H1 (cell line): ENCODE measurements at regions not wholly inside any gene's neighbourhood (a gene's known extent, or its start where the extent isn't known, plus 50 kb on each side); places are given as distances from the start of the nearest gene placed in this dataset.

Experiments used
- CTCF ChIA-PET: fragments of 300-600 bp; sonication (Branson Sonifier 250); formaldehyde crosslinking; loops from one replicate; lab custom pipeline; 2021; ENCODE audit not compliant: partially characterized antibody; lab: Charles Lee
- POLR2A ChIA-PET: fragments of 300-600 bp; sonication (Branson Sonifier 250); formaldehyde crosslinking; loops from one replicate; lab custom pipeline; 2021; ENCODE audit warnings: inconsistent platforms; ENCODE audit not compliant: partially characterized antibody; lab: Charles Lee
- DNase-seq, 2 experiments: peaks; one replicate each; pipeline versions ENCODE4 v3.0.0 to v3.0.0-alpha.2; 2010 to 2022; ENCODE audit warnings: low spot score in 2 of 2, low read depth in 1 of 2, mixed read lengths in 1 of 2
- FAIRE-seq: peaks from 2 replicates; lab custom pipeline; 2011; peaks lifted over from hg19 to GRCh38; lab: Jason Lieb, UNC
- H2AFZ ChIP-seq: 2 replicates; pipeline ENCODE4 v1.8.1; 2012; ENCODE audit warnings: low read length, inconsistent platforms
- H2AK5ac ChIP-seq: 2 replicates; pipeline ENCODE4 v1.6.1; 2013; ENCODE audit warnings: low read depth, low read length
- H2BK120ac ChIP-seq: replicated peaks from 2 replicates; pipeline ENCODE3; 2013; ENCODE audit warnings: low read depth, low read length, inconsistent platforms
- H2BK12ac ChIP-seq: 2 replicates; pipeline ENCODE4 v1.6.1; 2013; ENCODE audit warnings: low read depth, low read length
- H2BK15ac ChIP-seq: 2 replicates; pipeline ENCODE4 v1.6.1; 2013; ENCODE audit warnings: low read length
- H2BK20ac ChIP-seq: 2 replicates; pipeline ENCODE4 v1.6.1; 2013; ENCODE audit warnings: low read length
- H2BK5ac ChIP-seq: 2 replicates; pipeline ENCODE4 v1.6.1; 2013; ENCODE audit warnings: low read depth, low read length
- H3K14ac ChIP-seq: 2 replicates; pipeline ENCODE4 v1.6.1; 2013; ENCODE audit warnings: inconsistent platforms; ENCODE audit not compliant: insufficient read length
- H3K18ac ChIP-seq: 2 replicates; pipeline ENCODE4 v1.6.1; 2013; ENCODE audit warnings: low read length; ENCODE audit errors: extremely low read depth
- H3K23ac ChIP-seq: 2 replicates; pipeline ENCODE4 v1.6.1; 2013; ENCODE audit warnings: inconsistent platforms; ENCODE audit not compliant: insufficient read length
- H3K23me2 ChIP-seq: 2 replicates; pipeline ENCODE4 v1.6.1; 2013; ENCODE audit warnings: low read depth, low read length
- H3K27ac ChIP-seq: 2 replicates; pipeline ENCODE4 v1.6.1; 2011; ENCODE audit warnings: low read depth, low read length, inconsistent platforms
- H3K27me3 ChIP-seq, 4 experiments: replicated peaks in 1 of 4; 1 replicate in 1 of 4; 2 replicates in 3 of 4; pipeline versions ENCODE4 v1.6.1 to v1.8.1; 2011 to 2013; ENCODE audit warnings: low read length in 3 of 4, mild to moderate bottlenecking in 3 of 4, inconsistent platforms in 2 of 4, mixed read lengths in 2 of 4, moderate library complexity in 1 of 4; ENCODE audit not compliant: control insufficient read depth in 3 of 4, insufficient read depth in 3 of 4; ENCODE audit errors: extremely low read depth in 1 of 4
- H3K36me3 ChIP-seq, 4 experiments: 2 replicates each; pipeline versions ENCODE4 v1.6.1 to v1.8.1; 2011 to 2013; ENCODE audit warnings: mild to moderate bottlenecking in 4 of 4, low read length in 3 of 4, moderate library complexity in 2 of 4, control low read depth in 1 of 4, inconsistent platforms in 1 of 4; ENCODE audit not compliant: insufficient read depth in 4 of 4, control insufficient read depth in 2 of 4
- H3K4ac ChIP-seq: replicated peaks from 2 replicates; pipeline ENCODE3; 2013; ENCODE audit warnings: low read length, low read depth, mixed read lengths, inconsistent platforms; ENCODE audit not compliant: insufficient read length
- H3K4me1 ChIP-seq, 4 experiments: replicated peaks in 1 of 4; 1 replicate in 1 of 4; 2 replicates in 3 of 4; pipeline versions ENCODE4 v1.6.1 to v1.8.1; 2011 to 2013; ENCODE audit warnings: low read length in 3 of 4, inconsistent platforms in 2 of 4, mixed read lengths in 1 of 4; ENCODE audit not compliant: insufficient read depth in 4 of 4, control insufficient read depth in 3 of 4
- H3K4me2 ChIP-seq, 2 experiments: 2 replicates each; pipeline versions ENCODE4 v1.6.1 to v1.8.1; 2011 to 2013; ENCODE audit warnings: low read depth in 2 of 2, low read length in 2 of 2, control low read depth in 1 of 2, inconsistent platforms in 1 of 2, mild to moderate bottlenecking in 1 of 2; ENCODE audit not compliant: insufficient read depth in 1 of 2
- H3K4me3 ChIP-seq, 4 experiments: fragments of 200-600, 300-600 bp in 1 of 4; sonication (generic), shearing (Covaris generic), sonication (Bioruptor Twin) in 1 of 4; 2 replicates each; pipeline versions ENCODE4 v1.5.1 to v1.8.1; 2011 to 2016; ENCODE audit warnings: low read length in 4 of 4, low read depth in 3 of 4, control low read depth in 2 of 4, inconsistent platforms in 2 of 4, mild to moderate bottlenecking in 2 of 4, mixed read lengths in 1 of 4, moderate library complexity in 1 of 4; ENCODE audit not compliant: insufficient read depth in 2 of 4; ENCODE audit errors: extremely low read depth in 1 of 4
- H3K56ac ChIP-seq: replicated peaks from 2 replicates; pipeline ENCODE3; 2013; ENCODE audit warnings: low read depth, mild to moderate bottlenecking, mixed read lengths, low read length, inconsistent platforms; ENCODE audit not compliant: insufficient read length
- H3K79me1 ChIP-seq: 2 replicates; pipeline ENCODE4 v1.6.1; 2013; ENCODE audit warnings: low read depth, low read length, control low read depth
- H3K79me2 ChIP-seq, 2 experiments: 2 replicates each; pipeline versions ENCODE4 v1.6.1 to v1.8.1; 2012 to 2013; ENCODE audit warnings: low read length in 2 of 2, mild to moderate bottlenecking in 2 of 2, inconsistent platforms in 1 of 2; ENCODE audit not compliant: insufficient read depth in 2 of 2, control insufficient read depth in 1 of 2
- H3K9ac ChIP-seq, 4 experiments: replicated peaks in 1 of 4; 1 replicate in 1 of 4; 2 replicates in 3 of 4; pipeline versions ENCODE4 v1.6.1 to v1.8.1; 2011 to 2013; ENCODE audit warnings: low read depth in 3 of 4, low read length in 3 of 4, control low read depth in 2 of 4, mild to moderate bottlenecking in 2 of 4, moderate library complexity in 2 of 4, inconsistent platforms in 1 of 4; ENCODE audit errors: extremely low read depth in 1 of 4
- H3K9me3 ChIP-seq, 2 experiments: 2 replicates each; pipeline versions ENCODE4 v1.6.1 to v1.8.1; 2012 to 2013; ENCODE audit warnings: mild to moderate bottlenecking in 2 of 2, moderate library complexity in 2 of 2, control low read depth in 1 of 2, inconsistent platforms in 1 of 2, low read depth in 1 of 2, low read length in 1 of 2, mixed read lengths in 1 of 2; ENCODE audit not compliant: insufficient read depth in 2 of 2
- H4K20me1 ChIP-seq, 2 experiments: replicated peaks in 1 of 2; 2 replicates each; pipeline versions ENCODE3 to v1.8.1; 2011 to 2013; ENCODE audit warnings: inconsistent platforms in 2 of 2, low read length in 2 of 2, mild to moderate bottlenecking in 1 of 2; ENCODE audit not compliant: insufficient read depth in 2 of 2, control insufficient read depth in 1 of 2
- H4K5ac ChIP-seq: 2 replicates; pipeline ENCODE4 v1.6.1; 2013; ENCODE audit warnings: low read length, low read depth, mixed read lengths, inconsistent platforms; ENCODE audit not compliant: insufficient read length
- H4K8ac ChIP-seq: 2 replicates; pipeline ENCODE4 v1.8.0; 2013; ENCODE audit warnings: mild to moderate bottlenecking, moderate library complexity, low read length, inconsistent platforms; ENCODE audit not compliant: insufficient read depth; ENCODE audit errors: extremely low read depth
- H4K91ac ChIP-seq: replicated peaks from 2 replicates; pipeline ENCODE3; 2013; ENCODE audit warnings: low read length, mixed read lengths, inconsistent platforms; ENCODE audit not compliant: insufficient read length
- BACH1 ChIP-seq: IDR thresholded peaks from 2 replicates; pipeline ENCODE4 v1.6.1; 2012; ENCODE audit warnings: low read length, improper control_type of control experiment
- CBX5 ChIP-seq: fragments of 300-800, 300-1000 bp; sonication (generic); IDR thresholded peaks from 2 replicates; pipeline ENCODE4 v1.7.1; 2016; ENCODE audit warnings: antibody characterized with exemption, low read length, low read depth
- CEBPB ChIP-seq: IDR thresholded peaks from 2 replicates; pipeline ENCODE4 v1.6.1; 2012; ENCODE audit warnings: low read depth, low read length
- CHD2 ChIP-seq: IDR thresholded peaks from 2 replicates; pipeline ENCODE4 v1.6.1; 2012; ENCODE audit warnings: low read length, improper control_type of control experiment
- CTBP2 ChIP-seq: IDR thresholded peaks from 2 replicates; pipeline ENCODE4 v1.7.0; 2011; ENCODE audit warnings: borderline replicate concordance, mild to moderate bottlenecking, moderate library complexity, mixed read lengths, low read length; ENCODE audit not compliant: insufficient read depth, insufficient read length
- GABPA ChIP-seq: IDR thresholded peaks from 2 replicates; pipeline ENCODE4 v1.6.1; 2011; ENCODE audit warnings: mild to moderate bottlenecking, low read length, moderate library complexity, borderline replicate concordance; ENCODE audit not compliant: insufficient read depth
- HDAC6 ChIP-seq: IDR thresholded peaks from one replicate; pipeline ENCODE4 v1.7.1; 2012; ENCODE audit warnings: low read depth, mild to moderate bottlenecking, inconsistent platforms, low read length, moderate library complexity
- KDM5A ChIP-seq: fragments of 200-600 bp; IDR thresholded peaks from 2 replicates; pipeline ENCODE4 v1.7.1; 2012; ENCODE audit warnings: mild to moderate bottlenecking, low read length, inconsistent platforms, mixed read lengths
- NRF1 ChIP-seq: IDR thresholded peaks from 2 replicates; pipeline ENCODE4 v1.6.1; 2011; ENCODE audit warnings: mild to moderate bottlenecking, low read depth, low read length, improper control_type of control experiment
- RBBP5 ChIP-seq: IDR thresholded peaks from 2 replicates; pipeline ENCODE4 v1.7.1; 2012; ENCODE audit warnings: low read depth, mild to moderate bottlenecking, inconsistent platforms, low read length, moderate library complexity, borderline replicate concordance
- SAP30 ChIP-seq: fragments of 300-600 bp; sonication (generic); IDR thresholded peaks from 2 replicates; pipeline ENCODE4 v1.7.1; 2012; ENCODE audit warnings: low read length, moderate library complexity, mild to moderate bottlenecking, inconsistent platforms; ENCODE audit not compliant: insufficient read depth, insufficient replicate concordance
- SRF ChIP-seq: IDR thresholded peaks from 2 replicates; pipeline ENCODE4 v1.6.1; 2011; ENCODE audit warnings: mild to moderate bottlenecking, low read depth, low read length, moderate library complexity
- SUZ12 ChIP-seq: fragments of 200-600 bp; sonication (generic); IDR thresholded peaks from 2 replicates; pipeline ENCODE4 v1.6.1; 2012; ENCODE audit warnings: mild to moderate bottlenecking, inconsistent platforms, low read length, moderate library complexity, mixed read lengths
- WGBS, 2 experiments: shearing (Covaris generic) in 1 of 2; methylation state at CpG; one replicate each; pipeline versions ENCODE4 v1.1.6 to v1.1.7; 2013 to 2015; ENCODE audit warnings: low lambda C conversion rate in 2 of 2, mixed read lengths in 2 of 2, inconsistent platforms in 1 of 2, low coverage in 1 of 2, missing lambda C conversion rate in 1 of 2; ENCODE audit not compliant: insufficient replicate concordance in 2 of 2, insufficient coverage in 1 of 2, insufficient read length in 1 of 2; ENCODE audit errors: extremely low coverage in 1 of 2, missing lambda C conversion rate in 1 of 2; 5-methylcytosine and 5-hydroxymethylcytosine counted together
- TF ChIP-seq, protein P1 (sequence below): IDR thresholded peaks from 2 replicates; pipeline ENCODE4 v1.6.1; 2011; ENCODE audit warnings: low read depth, mild to moderate bottlenecking, low read length; ENCODE audit not compliant: insufficient read depth

DNA sequence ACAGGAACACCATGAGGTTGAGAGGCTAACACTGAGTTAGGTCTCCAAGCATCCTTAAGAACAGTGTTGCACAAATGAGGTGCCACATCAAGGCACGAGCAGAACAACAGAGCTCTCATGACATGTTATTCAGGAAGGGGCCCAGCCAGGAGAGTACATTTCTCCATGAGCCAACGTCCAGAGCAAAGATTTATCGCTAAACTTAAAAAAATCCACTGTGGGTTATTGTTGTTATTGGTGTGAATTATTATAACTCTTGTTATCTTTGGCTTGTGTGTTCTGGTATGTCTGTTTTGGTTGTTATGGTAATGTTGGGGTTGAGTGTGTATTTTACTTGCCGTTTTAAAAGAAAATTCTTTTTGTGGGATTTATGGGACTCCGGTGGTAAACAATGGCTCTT is 68.9 kb upstream of the MSI2 start:
- no peak overlapping the region for H3K56ac ChIP-seq
- no peak for TF ChIP-seq SRF
- TF ChIP-seq CHD2: no peak
- TF ChIP-seq SUZ12: no peak
- TF ChIP-seq CBX5: no peak
- TF ChIP-seq CEBPB: no peak
- TF ChIP-seq, protein P1, sequence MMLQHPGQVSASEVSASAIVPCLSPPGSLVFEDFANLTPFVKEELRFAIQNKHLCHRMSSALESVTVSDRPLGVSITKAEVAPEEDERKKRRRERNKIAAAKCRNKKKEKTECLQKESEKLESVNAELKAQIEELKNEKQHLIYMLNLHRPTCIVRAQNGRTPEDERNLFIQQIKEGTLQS: no peak
- TF ChIP-seq KDM5A: no peak
- TF ChIP-seq NRF1: no peak
- TF ChIP-seq HDAC6: no peak
- TF ChIP-seq BACH1: no peak
- no peak for TF ChIP-seq CTBP2
- no peak for TF ChIP-seq SAP30
- no peak for TF ChIP-seq GABPA
- no peak for TF ChIP-seq RBBP5
- TF ChIP-seq, all 59 proteins: peak for 0
- Histone ChIP-seq H3K79me1 (no peaks in the 10 kb centered on the region), H3K4ac (no peak overlapping the region), H3K4me1 (no peaks in the 10 kb centered on the region), H3K79me2 (no peaks in the 10 kb centered on the region), H2AFZ (no peak overlapping the region), H3K23ac (no peak overlapping the region), H2BK120ac (no peak overlapping the region), H3K23me2 (no peaks in the 10 kb centered on the region; the same call in 1 of the 2 replicates), H3K9ac (no peak overlapping the region), H4K8ac (no peak overlapping the region), H3K27me3 (no peaks in the 10 kb centered on the region), H3K4me3 (no peak overlapping the region), H2BK12ac (no peak overlapping the region), H2BK20ac (no peak overlapping the region), H2BK5ac (no peak overlapping the region), H4K91ac (no peak overlapping the region), H4K20me1 (no peaks in the 10 kb centered on the region), H3K14ac (no peak overlapping the region), H2AK5ac (no peak overlapping the region), H3K4me2 (no peak overlapping the region), H2BK15ac (no peak overlapping the region), H3K36me3 (no peaks in the 10 kb centered on the region), H3K9me3 (no peaks in the 10 kb centered on the region), H3K27ac (no peak overlapping the region), H4K5ac (no peak overlapping the region), H3K18ac (no peak overlapping the region)
- ChIA-PET CTCF (interaction anchor here (0.9 to 1.8 kb wide), 5 partner anchors 10 to 560 kb away, joined by 3 to 6 read pairs (median 4); no protein-coding TSS in a partner anchor), POLR2A (interaction anchor here (1.1 kb wide), 1 partner anchor 11 kb away, joined by 3 read pairs; no protein-coding TSS in a partner anchor)
- no peak for FAIRE-seq
- DNase-seq: no peak
- 88 to 100% methylated on average over 1 to 5 of the region's 5 CpGs for WGBS, 2 experiments
